Liver (tissue), 3 donors: ENCODE measurements at regions not wholly inside any gene's neighbourhood (a gene's known extent, or its start where the extent isn't known, plus 50 kb on each side); places are given as distances from the start of the nearest gene placed in this dataset.

ENCODE experiments used
- FOXA2 ChIP-seq: IDR thresholded peaks from 2 replicates; pipeline ENCODE4 v1.6.1; 2016; ENCODE audit warnings: antibody characterized with exemption
- RAD21 ChIP-seq, 2 donors: IDR thresholded peaks; 2 replicates each; pipeline ENCODE4 v1.6.1; 2016; ENCODE audit warnings: antibody characterized with exemption in 2 of 2, mild to moderate bottlenecking in 2 of 2
- SP1 ChIP-seq: IDR thresholded peaks from 2 replicates; pipeline ENCODE4 v1.6.1; 2018; ENCODE audit warnings: antibody characterized with exemption, mild to moderate bottlenecking
- TAF1 ChIP-seq: conservative IDR thresholded peaks from 2 replicates; pipeline ENCODE4 v1.6.1; 2016; ENCODE audit warnings: antibody characterized with exemption, mild to moderate bottlenecking
- YY1 ChIP-seq: IDR thresholded peaks from 2 replicates; pipeline ENCODE4 v1.6.1; 2016; ENCODE audit warnings: antibody characterized with exemption, mild to moderate bottlenecking
- TF ChIP-seq, protein P1 (sequence below): IDR thresholded peaks from 2 replicates; pipeline ENCODE4 v1.6.1; 2016; ENCODE audit warnings: antibody characterized with exemption
- TF ChIP-seq, protein P2 (sequence below): fragments of 150-350 bp; IDR thresholded peaks from 2 replicates; pipeline ENCODE4 v1.5.1; 2017; ENCODE audit warnings: improper control_type of control experiment, low read depth, low read length; ENCODE audit not compliant: missing input control
- TF ChIP-seq, protein P3 (sequence below): IDR thresholded peaks from 2 replicates; pipeline ENCODE4 v1.6.1; 2016; ENCODE audit warnings: antibody characterized with exemption, mild to moderate bottlenecking
- donor health status: healthy.
- donor health status: healthy.

DNA sequence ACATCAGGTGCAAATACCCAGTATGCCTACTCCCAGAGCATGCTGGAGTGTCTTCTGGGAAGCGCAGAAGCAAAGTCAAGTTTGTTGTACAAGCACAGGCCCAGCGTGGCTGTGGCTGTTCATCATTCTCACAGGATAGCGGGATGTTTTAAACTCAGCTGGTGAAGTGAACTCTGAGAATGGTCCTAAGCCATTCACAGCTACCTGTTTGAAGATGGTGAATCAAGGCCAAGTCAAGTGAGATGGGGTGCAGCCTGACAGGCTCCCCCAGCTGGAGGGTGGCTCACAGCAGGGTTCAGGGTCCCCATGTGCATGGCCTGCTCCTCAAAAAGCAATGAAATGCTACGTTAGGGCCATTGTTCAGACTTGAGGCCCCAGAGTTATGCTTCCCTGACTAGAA is 304.7 kb upstream of the FOXQ1 start:
- TF ChIP-seq, protein P1, sequence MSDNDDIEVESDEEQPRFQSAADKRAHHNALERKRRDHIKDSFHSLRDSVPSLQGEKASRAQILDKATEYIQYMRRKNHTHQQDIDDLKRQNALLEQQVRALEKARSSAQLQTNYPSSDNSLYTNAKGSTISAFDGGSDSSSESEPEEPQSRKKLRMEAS = no peak
- TF ChIP-seq, protein P2, sequence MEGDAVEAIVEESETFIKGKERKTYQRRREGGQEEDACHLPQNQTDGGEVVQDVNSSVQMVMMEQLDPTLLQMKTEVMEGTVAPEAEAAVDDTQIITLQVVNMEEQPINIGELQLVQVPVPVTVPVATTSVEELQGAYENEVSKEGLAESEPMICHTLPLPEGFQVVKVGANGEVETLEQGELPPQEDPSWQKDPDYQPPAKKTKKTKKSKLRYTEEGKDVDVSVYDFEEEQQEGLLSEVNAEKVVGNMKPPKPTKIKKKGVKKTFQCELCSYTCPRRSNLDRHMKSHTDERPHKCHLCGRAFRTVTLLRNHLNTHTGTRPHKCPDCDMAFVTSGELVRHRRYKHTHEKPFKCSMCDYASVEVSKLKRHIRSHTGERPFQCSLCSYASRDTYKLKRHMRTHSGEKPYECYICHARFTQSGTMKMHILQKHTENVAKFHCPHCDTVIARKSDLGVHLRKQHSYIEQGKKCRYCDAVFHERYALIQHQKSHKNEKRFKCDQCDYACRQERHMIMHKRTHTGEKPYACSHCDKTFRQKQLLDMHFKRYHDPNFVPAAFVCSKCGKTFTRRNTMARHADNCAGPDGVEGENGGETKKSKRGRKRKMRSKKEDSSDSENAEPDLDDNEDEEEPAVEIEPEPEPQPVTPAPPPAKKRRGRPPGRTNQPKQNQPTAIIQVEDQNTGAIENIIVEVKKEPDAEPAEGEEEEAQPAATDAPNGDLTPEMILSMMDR = no peak
- no peak for TF ChIP-seq YY1
- no peak for TF ChIP-seq RAD21 (IDR thresholded peaks at IDR 0.05)
- TF ChIP-seq, protein P3, sequence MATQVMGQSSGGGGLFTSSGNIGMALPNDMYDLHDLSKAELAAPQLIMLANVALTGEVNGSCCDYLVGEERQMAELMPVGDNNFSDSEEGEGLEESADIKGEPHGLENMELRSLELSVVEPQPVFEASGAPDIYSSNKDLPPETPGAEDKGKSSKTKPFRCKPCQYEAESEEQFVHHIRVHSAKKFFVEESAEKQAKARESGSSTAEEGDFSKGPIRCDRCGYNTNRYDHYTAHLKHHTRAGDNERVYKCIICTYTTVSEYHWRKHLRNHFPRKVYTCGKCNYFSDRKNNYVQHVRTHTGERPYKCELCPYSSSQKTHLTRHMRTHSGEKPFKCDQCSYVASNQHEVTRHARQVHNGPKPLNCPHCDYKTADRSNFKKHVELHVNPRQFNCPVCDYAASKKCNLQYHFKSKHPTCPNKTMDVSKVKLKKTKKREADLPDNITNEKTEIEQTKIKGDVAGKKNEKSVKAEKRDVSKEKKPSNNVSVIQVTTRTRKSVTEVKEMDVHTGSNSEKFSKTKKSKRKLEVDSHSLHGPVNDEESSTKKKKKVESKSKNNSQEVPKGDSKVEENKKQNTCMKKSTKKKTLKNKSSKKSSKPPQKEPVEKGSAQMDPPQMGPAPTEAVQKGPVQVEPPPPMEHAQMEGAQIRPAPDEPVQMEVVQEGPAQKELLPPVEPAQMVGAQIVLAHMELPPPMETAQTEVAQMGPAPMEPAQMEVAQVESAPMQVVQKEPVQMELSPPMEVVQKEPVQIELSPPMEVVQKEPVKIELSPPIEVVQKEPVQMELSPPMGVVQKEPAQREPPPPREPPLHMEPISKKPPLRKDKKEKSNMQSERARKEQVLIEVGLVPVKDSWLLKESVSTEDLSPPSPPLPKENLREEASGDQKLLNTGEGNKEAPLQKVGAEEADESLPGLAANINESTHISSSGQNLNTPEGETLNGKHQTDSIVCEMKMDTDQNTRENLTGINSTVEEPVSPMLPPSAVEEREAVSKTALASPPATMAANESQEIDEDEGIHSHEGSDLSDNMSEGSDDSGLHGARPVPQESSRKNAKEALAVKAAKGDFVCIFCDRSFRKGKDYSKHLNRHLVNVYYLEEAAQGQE = no peak
- TF ChIP-seq SP1 = no peak
- no peak for TF ChIP-seq TAF1
- TF ChIP-seq FOXA2 = no peak
